ENCODE measurements at regions not wholly inside any gene's neighbourhood (a gene's known extent, or its start where the extent isn't known, plus 50 kb on each side); places are given as distances from the start of the nearest gene placed in this dataset.
"Not testable (repeated sequence)": the region's sequence is repeated elsewhere in the genome, so short reads cannot be mapped to it uniquely, and the experiment has no call there.

GRCh38 chr2:111559301-111559700 lies 324.7 kb downstream of the ANAPC1 start:
- not testable (repeated sequence) for TF ChIP-seq CTCF, EZH2phosphoT487, EZH2 (IDR thresholded peaks at IDR 0.05)

All from neural progenitor cell (in vitro differentiated cells).